ENCODE measurements at regions not wholly inside any gene's neighbourhood (a gene's known extent, or its start where the extent isn't known, plus 50 kb on each side); places are given as distances from the start of the nearest gene placed in this dataset.

DNA sequence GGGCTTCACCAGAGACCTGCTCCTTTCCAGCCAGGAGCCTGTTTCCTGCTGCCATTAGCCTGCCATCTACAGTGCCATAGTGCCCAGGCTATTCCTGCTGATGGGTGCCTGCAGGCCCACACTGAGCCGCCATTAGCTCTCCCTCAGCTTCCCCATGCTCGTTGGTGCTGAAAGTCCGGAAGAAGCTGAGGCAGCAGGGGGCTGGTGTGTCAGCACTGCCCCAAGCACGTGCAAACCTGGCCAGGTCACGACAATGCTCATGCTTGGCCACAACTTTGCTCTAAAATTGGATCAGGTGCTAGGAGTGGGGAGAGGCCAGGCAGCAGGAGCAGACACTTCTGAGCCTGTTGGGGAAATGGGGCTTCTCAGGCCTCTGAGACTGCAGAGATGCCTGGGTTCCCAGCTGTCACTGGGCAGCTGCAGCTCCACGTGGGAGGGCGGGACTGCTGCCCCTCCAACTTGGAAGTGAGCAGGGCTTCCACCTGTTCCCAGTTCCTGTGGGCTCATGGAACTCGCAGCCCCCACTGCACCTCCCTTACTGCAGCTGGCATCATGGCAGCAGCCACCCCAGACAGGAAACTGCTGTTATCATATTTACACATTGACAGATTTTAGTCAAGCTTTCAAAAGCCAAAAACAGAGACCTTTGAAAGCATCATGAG, 913.9 kb downstream of the FSTL5 start:
- H3K27ac Mint-ChIP-seq = no peak overlapping the region
- no peak overlapping the region for H3K4me3 Mint-ChIP-seq
- H3K4me1 Mint-ChIP-seq = peaks cover 4% of the 10 kb centered on the region
- no peak for DNase-seq (ENCODE audit: low spot score in 2 of 2, unreplicated experiment in 2 of 2)
- TF ChIP-seq, protein P1, sequence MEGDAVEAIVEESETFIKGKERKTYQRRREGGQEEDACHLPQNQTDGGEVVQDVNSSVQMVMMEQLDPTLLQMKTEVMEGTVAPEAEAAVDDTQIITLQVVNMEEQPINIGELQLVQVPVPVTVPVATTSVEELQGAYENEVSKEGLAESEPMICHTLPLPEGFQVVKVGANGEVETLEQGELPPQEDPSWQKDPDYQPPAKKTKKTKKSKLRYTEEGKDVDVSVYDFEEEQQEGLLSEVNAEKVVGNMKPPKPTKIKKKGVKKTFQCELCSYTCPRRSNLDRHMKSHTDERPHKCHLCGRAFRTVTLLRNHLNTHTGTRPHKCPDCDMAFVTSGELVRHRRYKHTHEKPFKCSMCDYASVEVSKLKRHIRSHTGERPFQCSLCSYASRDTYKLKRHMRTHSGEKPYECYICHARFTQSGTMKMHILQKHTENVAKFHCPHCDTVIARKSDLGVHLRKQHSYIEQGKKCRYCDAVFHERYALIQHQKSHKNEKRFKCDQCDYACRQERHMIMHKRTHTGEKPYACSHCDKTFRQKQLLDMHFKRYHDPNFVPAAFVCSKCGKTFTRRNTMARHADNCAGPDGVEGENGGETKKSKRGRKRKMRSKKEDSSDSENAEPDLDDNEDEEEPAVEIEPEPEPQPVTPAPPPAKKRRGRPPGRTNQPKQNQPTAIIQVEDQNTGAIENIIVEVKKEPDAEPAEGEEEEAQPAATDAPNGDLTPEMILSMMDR (IDR thresholded peaks at IDR 0.05; ENCODE audit: unreplicated experiment) = no peak
- H3K27me3 Mint-ChIP-seq (ENCODE audit: low read depth) = peaks cover 2% of the 10 kb centered on the region
- H3K9me3 Mint-ChIP-seq = peaks cover 33% of the 10 kb centered on the region
- peaks cover 2% of the 10 kb centered on the region for H3K36me3 Mint-ChIP-seq

DNA sequence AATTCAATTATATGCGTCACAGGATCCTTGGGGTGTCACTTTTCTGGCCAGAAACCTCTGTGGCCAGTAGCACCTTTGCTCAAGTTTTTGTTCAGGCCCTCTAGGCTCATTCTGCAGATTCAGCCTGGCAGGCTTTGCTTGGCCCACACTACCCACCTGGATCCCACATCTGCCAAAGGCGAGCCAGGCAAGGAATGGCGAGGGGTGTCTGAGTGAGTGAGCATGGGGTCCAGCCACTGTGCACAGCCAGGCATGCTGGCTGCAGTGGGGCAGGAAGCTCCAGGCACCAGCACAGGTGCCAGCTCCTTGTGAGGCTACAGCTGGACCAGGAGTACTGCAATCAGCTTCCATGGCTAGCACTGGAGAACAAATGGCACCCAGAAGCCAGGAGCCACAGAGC, 914.9 kb downstream of the FSTL5 start:
- Mint-ChIP-seq H3K27ac (no peak overlapping the region), H3K4me1 (peaks cover 4% of the 10 kb centered on the region), H3K9me3 (peaks cover 35% of the 10 kb centered on the region), H3K36me3 (peaks cover 4% of the 10 kb centered on the region), H3K4me3 (no peak overlapping the region), H3K27me3 (ENCODE audit: low read depth) (peaks cover 3% of the 10 kb centered on the region)
- DNase-seq (ENCODE audit: low spot score in 2 of 2, unreplicated experiment in 2 of 2) = no peak
- TF ChIP-seq, protein P1 (IDR thresholded peaks at IDR 0.05; ENCODE audit: unreplicated experiment) = no peak

DNA sequence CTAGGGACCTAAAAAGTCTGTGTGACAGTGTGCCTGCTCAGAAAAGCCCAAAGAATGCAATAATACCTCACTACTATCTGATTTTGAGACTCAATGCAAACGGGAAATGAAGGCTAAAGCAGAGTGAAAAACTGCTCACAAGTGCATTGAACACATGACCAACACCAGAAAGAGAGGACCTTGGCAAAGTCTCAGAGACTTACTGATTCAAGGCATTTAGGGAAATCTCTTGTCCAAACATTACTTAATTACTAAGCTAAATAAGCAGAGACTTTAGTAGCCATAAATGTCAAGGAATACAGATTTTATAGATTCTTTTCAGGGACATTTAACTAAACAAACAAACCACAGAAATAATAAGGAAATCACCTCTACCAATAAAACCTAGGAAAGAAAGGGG, 916.0 kb downstream of the FSTL5 start:
- TF ChIP-seq, protein P1 (IDR thresholded peaks at IDR 0.05; ENCODE audit: unreplicated experiment) = no peak
- H3K4me1 Mint-ChIP-seq = peaks cover 4% of the 10 kb centered on the region
- no peak for DNase-seq (ENCODE audit: low spot score in 2 of 2, unreplicated experiment in 2 of 2)
- no peak overlapping the region for H3K4me3 Mint-ChIP-seq
- no peak overlapping the region for H3K27ac Mint-ChIP-seq
- peaks cover 29% of the 10 kb centered on the region for H3K9me3 Mint-ChIP-seq
- H3K27me3 Mint-ChIP-seq (ENCODE audit: low read depth) = peaks cover 3% of the 10 kb centered on the region
- peaks cover 4% of the 10 kb centered on the region for H3K36me3 Mint-ChIP-seq

DNA sequence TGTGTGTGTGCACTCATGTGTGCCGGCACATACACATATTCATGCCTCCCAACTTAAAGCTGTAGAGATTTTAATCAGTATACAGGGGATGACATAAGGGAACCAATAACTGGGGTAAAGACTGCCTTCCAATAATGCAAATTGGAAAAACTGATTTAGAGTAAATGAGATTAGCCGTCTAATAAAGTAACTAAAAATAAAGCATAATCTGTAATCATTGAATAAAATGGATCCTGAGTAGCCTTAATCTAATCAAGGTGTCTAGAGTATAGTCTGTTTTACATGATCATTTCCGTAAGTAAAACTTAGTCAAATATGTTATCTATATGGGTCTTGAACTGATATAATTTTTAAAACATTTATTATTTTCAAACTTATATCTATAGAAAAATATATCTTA, 925.8 kb downstream of the FSTL5 start:
- no peak for DNase-seq (ENCODE audit: low spot score in 2 of 2, unreplicated experiment in 2 of 2)
- Mint-ChIP-seq H3K27me3 (ENCODE audit: low read depth) (no peaks in the 10 kb centered on the region), H3K36me3 (no peaks in the 10 kb centered on the region), H3K9me3 (peaks cover 6% of the 10 kb centered on the region), H3K4me3 (no peak overlapping the region), H3K4me1 (peaks cover 2% of the 10 kb centered on the region), H3K27ac (no peak overlapping the region)
- TF ChIP-seq, protein P1 (IDR thresholded peaks at IDR 0.05; ENCODE audit: unreplicated experiment) = no peak

DNA sequence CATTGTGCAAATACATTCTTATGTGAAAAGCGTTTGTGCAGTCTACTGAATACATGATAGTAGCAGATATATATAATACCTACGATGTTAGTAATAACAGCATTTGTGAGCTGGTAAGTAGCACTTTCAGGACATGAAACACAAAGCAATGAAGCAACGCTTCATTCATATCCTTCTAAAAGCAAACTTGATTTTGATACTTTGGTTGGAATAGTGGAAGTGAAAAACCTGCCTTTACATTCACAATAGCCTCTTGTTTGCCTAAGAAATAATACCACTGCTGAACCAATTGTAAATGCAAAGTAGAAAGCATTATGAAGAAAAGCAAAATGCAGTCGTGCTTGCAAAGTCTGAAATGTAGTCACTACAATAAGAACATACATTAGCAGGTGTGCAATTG, 926.3 kb downstream of the FSTL5 start:
- DNase-seq (ENCODE audit: low spot score in 2 of 2, unreplicated experiment in 2 of 2) = no peak
- Mint-ChIP-seq H3K4me1 (peaks cover 2% of the 10 kb centered on the region), H3K27me3 (ENCODE audit: low read depth) (no peaks in the 10 kb centered on the region), H3K36me3 (no peaks in the 10 kb centered on the region), H3K27ac (no peak overlapping the region), H3K4me3 (no peak overlapping the region), H3K9me3 (peaks cover 6% of the 10 kb centered on the region)
- TF ChIP-seq, protein P1 (IDR thresholded peaks at IDR 0.05; ENCODE audit: unreplicated experiment) = no peak

DNA sequence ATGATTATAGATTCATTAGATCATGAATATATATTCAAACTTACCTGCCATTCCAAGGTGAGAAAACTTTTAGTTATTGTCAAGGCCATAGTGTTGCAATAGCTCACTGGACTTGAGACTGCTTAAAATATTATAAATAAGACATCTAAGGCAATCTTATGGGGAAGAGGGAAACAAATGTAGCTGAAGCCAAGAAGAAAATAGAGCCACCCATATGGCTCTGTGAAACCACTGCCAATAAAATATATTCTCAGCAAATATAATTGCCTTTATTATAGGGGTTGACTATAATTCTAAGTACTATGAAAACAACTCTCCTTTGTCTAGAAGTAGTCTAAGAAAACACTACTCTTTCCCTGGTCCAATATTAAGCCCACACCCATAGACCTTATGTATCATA, 938.5 kb downstream of the FSTL5 start:
- DNase-seq (ENCODE audit: low spot score in 2 of 2, unreplicated experiment in 2 of 2) = no peak
- Mint-ChIP-seq H3K4me3 (no peak overlapping the region), H3K4me1 (no peaks in the 10 kb centered on the region), H3K27ac (no peak overlapping the region), H3K27me3 (ENCODE audit: low read depth) (no peaks in the 10 kb centered on the region), H3K36me3 (peaks cover 4% of the 10 kb centered on the region), H3K9me3 (peaks cover 22% of the 10 kb centered on the region)
- TF ChIP-seq, protein P1 (IDR thresholded peaks at IDR 0.05; ENCODE audit: unreplicated experiment) = no peak
